ENCODE measurements at regions not wholly inside any gene's neighbourhood (a gene's known extent, or its start where the extent isn't known, plus 50 kb on each side); places are given as distances from the start of the nearest gene placed in this dataset.
"Not testable (repeated sequence)": the region's sequence is repeated elsewhere in the genome, so short reads cannot be mapped to it uniquely, and the experiment has no call there.

GRCh38 chr22:48300877-48301276, 1526.8 kb downstream of the BRD1 start:
- H3K36me3 ChIP-seq: no peaks in the 10 kb centered on the region
- H3K4me1 ChIP-seq: no peaks in the 10 kb centered on the region
- ATAC-seq (no peak), DNase-seq (no peak)
- no peaks in the 10 kb centered on the region for H3K27me3 ChIP-seq
- no peak overlapping the region for H3K27ac ChIP-seq
- H3K9me3 ChIP-seq: no peaks in the 10 kb centered on the region
- H3K4me3 ChIP-seq: no peak overlapping the region
- TF ChIP-seq CTCF (IDR thresholded peaks at IDR 0.05): no peak
- intact Hi-C loops (cut with DNase I): no loop called here

- Histone ChIP-seq H3K9me3 (no peaks in the 10 kb centered on the region), H3K27me3 (no peaks in the 10 kb centered on the region), H3K4me1 (no peaks in the 10 kb centered on the region), H3K4me3 (no peak overlapping the region), H3K36me3 (no peaks in the 10 kb centered on the region), H3K27ac (no peak overlapping the region)
- intact Hi-C loops (cut with DNase I): no loop called here
- no peak for TF ChIP-seq CTCF (IDR thresholded peaks at IDR 0.05)
- ATAC-seq (no peak), DNase-seq (no peak)
These were observed 1527.9 kb downstream of the BRD1 start for GRCh38 chr22:48299801-48300200.

- H3K4me3 ChIP-seq: no peak overlapping the region
- no peaks in the 10 kb centered on the region for H3K9me3 ChIP-seq
- no peaks in the 10 kb centered on the region for H3K27me3 ChIP-seq
- intact Hi-C loops (cut with DNase I): no loop called here
- H3K4me1 ChIP-seq: no peaks in the 10 kb centered on the region
- TF ChIP-seq CTCF (IDR thresholded peaks at IDR 0.05): no peak
- no peak for ATAC-seq
- H3K27ac ChIP-seq: no peak overlapping the region
- DNase-seq: no peak
- H3K36me3 ChIP-seq: no peaks in the 10 kb centered on the region
These were observed 1528.5 kb downstream of the BRD1 start for GRCh38 chr22:48299124-48299523.

GRCh38 chr22:48297296-48297695, 1530.4 kb downstream of the BRD1 start:
- no peak for TF ChIP-seq CTCF (IDR thresholded peaks at IDR 0.05)
- DNase-seq: no peak
- Histone ChIP-seq H3K27ac (no peak overlapping the region), H3K36me3 (no peaks in the 10 kb centered on the region), H3K27me3 (no peaks in the 10 kb centered on the region), H3K4me1 (no peaks in the 10 kb centered on the region), H3K9me3 (no peaks in the 10 kb centered on the region), H3K4me3 (no peak overlapping the region)
- intact Hi-C loops (cut with DNase I): no loop called here
- ATAC-seq: no peak

- H3K4me3 ChIP-seq; H3K27me3 ChIP-seq; H3K9me3 ChIP-seq; H3K27ac ChIP-seq; intact Hi-C loops (cut with DNase I); ATAC-seq; H3K4me1 ChIP-seq; DNase-seq; H3K36me3 ChIP-seq: not testable (repeated sequence)
These were observed 1527.5 kb downstream of the TBC1D22A start for GRCh38 chr22:48289954-48290353.

GRCh38 chr22:48288376-48288940, 1526.0 kb downstream of the TBC1D22A start:
- peaks cover 0 to 8% of the 10 kb centered on the region in 2 donors for H3K27me3 ChIP-seq
- intact Hi-C loops (cut with DNase I): no loop called here
- no peak for ATAC-seq

More at GRCh38 chr22:48288376-48288940, 1526.0 kb downstream of the TBC1D22A start:
- DNase-seq: no peak
- Histone ChIP-seq H3K4me1 (no peaks in the 10 kb centered on the region), H3K9me3 (no peaks in the 10 kb centered on the region), H3K4me3 (no peak overlapping the region), H3K27ac (no peak overlapping the region), H3K36me3 (no peaks in the 10 kb centered on the region)
- TF ChIP-seq CTCF (IDR thresholded peaks at IDR 0.05): no peak

Data from left lung (tissue), 4 donors.